ENCODE measurements at regions not wholly inside any gene's neighbourhood (a gene's known extent, or its start where the extent isn't known, plus 50 kb on each side); places are given as distances from the start of the nearest gene placed in this dataset.

DNA sequence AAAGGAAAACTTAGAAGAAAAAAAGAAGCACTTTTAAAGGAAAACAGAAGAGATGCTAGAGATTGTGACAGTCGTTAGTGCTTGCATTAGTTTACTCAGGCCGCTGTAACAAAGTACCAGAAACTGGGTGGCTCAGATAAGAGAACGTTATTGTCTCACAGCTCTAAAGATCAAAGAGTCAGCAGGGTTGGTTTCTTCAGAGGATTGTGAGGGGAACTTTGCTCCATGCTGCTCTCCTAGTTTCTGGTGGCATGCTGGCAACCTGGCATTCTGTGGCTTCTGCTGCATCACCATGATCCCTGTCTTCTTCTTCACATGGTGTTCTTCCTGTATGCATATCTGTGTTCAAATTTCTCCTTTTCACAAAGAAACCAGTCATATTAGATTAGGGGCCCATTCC is 119.4 kb upstream of the PLEKHA5 start:
- DNase-seq (ENCODE audit: low read depth), result no peak
- TF ChIP-seq, protein P1, sequence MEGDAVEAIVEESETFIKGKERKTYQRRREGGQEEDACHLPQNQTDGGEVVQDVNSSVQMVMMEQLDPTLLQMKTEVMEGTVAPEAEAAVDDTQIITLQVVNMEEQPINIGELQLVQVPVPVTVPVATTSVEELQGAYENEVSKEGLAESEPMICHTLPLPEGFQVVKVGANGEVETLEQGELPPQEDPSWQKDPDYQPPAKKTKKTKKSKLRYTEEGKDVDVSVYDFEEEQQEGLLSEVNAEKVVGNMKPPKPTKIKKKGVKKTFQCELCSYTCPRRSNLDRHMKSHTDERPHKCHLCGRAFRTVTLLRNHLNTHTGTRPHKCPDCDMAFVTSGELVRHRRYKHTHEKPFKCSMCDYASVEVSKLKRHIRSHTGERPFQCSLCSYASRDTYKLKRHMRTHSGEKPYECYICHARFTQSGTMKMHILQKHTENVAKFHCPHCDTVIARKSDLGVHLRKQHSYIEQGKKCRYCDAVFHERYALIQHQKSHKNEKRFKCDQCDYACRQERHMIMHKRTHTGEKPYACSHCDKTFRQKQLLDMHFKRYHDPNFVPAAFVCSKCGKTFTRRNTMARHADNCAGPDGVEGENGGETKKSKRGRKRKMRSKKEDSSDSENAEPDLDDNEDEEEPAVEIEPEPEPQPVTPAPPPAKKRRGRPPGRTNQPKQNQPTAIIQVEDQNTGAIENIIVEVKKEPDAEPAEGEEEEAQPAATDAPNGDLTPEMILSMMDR (conservative IDR thresholded peaks at IDR 0.05; ENCODE audit: control insufficient read depth, insufficient read depth, low read depth, low read length), result no peak
- H3K4me3 ChIP-seq (ENCODE audit: control insufficient read depth, low read depth, low read length), result no peak overlapping the region

DNA sequence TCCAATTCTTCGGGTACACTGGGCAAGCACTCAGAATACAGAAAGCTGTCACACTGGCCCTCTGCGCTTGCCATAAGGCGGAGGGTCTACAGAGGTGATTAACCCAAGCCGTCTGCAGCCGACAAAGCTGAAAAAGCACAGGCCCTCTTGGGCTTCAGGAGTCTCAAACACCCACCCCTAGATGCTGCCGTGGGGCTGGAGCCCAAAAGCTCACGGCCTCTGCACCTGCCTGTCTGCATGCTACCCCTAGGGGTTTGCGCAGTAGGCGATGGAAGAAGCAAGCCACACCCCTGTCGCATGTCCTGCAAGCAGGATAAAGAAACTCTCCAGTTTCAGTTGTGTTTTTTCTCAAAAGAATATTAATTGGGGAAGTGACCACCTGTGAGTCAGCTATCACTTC is 118.8 kb upstream of the PLEKHA5 start:
- no peak for DNase-seq (ENCODE audit: low read depth)
- TF ChIP-seq, protein P1 (conservative IDR thresholded peaks at IDR 0.05; ENCODE audit: control insufficient read depth, insufficient read depth, low read depth, low read length), result no peak

DNA sequence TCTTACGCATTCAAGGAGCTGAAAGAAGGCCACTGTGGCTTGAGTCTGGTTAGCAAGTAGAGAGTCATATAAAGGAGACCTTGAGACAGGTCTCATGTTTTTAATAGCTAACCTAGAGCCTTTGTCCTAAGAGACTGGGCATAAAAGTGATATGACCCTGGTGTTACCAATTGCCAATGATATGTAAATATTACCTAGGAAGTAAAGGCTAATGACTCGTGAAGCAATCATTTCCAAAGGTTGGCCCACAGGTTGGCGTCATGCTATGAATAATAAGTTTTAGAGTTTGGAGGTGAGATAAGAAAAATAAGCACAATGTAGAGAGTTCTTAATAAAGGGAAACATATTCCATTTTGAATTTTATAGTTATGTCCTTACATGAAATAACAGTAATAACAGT is 116.6 kb upstream of the PLEKHA5 start:
- no peak overlapping the region for H3K4me3 ChIP-seq (ENCODE audit: control insufficient read depth, low read depth, low read length)
- no peak for DNase-seq (ENCODE audit: low read depth)
- TF ChIP-seq, protein P1 (conservative IDR thresholded peaks at IDR 0.05; ENCODE audit: control insufficient read depth, insufficient read depth, low read depth, low read length), result no peak

More for the DNA sequence above, 118.8 kb upstream of the PLEKHA5 start:
- H3K4me3 ChIP-seq (ENCODE audit: control insufficient read depth, low read depth, low read length), result no peak overlapping the region

DNA sequence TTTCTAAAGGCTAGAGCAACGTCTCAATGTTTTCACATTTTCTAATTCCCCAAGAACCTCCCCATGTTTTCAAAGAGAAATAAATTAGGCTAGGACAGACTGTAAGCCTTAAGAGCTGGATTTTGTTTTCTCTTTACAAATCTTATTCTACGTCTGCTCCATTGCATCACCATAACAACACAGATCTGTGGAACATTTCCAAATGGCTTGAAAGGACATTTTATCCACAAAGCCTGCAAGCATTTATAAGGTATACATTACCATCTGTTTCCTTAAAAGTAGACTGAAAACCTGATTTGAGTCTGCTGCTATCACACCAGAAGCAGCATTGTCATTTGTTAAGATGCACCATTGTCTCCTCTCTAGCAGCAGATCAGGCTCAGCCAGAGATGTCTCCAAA is 115.3 kb upstream of the PLEKHA5 start:
- no peak overlapping the region for H3K4me3 ChIP-seq (ENCODE audit: control insufficient read depth, low read depth, low read length)
- TF ChIP-seq, protein P1 (conservative IDR thresholded peaks at IDR 0.05; ENCODE audit: control insufficient read depth, insufficient read depth, low read depth, low read length), result no peak
- DNase-seq (ENCODE audit: low read depth), result peak; percentile 48

DNA sequence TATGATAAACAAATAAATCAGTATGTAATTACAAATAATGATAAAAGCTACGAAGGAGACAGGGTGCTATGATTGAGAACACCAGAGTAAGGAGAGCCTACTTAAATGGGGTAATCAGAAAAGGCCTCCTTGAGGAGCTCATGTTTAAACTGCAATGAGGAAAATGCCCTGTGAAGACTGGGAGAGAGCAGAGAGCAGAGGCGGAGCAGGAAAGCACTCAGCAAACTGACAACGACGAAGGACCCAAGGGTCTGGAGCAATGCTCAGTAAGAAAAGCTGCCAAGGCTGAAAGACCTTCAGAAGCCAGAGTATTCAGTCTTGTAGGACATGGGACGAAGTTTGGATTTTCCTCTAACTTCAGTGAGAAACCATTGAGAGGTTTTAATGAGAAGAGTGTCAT is 114.2 kb upstream of the PLEKHA5 start:
- TF ChIP-seq, protein P1 (conservative IDR thresholded peaks at IDR 0.05; ENCODE audit: control insufficient read depth, insufficient read depth, low read depth, low read length), result no peak
- no peak for DNase-seq (ENCODE audit: low read depth)
- no peak overlapping the region for H3K4me3 ChIP-seq (ENCODE audit: control insufficient read depth, low read depth, low read length)

DNA sequence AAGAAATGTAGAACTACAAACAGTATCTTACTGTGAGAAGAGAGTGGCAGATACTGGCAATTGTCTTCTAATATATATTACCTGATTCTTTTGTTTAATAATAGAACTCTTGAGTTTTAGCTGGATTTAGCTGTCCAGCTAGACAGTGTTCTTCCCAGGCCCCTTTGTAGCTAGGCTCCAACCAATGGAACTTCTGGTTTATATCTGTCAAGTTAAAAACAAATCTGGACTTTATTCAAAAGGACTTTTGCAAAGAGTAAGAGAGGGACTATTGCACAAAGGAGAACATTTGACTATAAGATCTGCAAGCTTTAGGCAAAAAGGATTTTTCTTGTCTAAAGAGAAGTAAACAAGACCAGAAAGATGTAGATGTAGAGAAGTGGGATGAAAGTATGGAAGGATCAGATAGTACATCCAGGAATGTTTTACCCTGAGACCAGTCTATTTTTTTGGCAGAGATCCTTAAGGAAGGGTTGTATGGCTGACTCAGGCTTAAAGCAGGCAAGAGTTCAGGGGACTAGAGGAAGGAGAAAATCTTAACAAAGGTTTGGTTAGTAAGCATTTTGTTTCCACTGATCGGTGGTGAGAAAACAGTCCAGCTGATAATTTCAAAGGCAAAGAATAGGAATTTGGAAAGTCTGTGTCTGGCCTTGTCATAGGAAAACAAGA is 111.1 kb upstream of the PLEKHA5 start:
- no peak overlapping the region for H3K4me3 ChIP-seq (ENCODE audit: control insufficient read depth, low read depth, low read length)
- peak; percentile 83 for DNase-seq (ENCODE audit: low read depth)
- TF ChIP-seq, protein P1 (conservative IDR thresholded peaks at IDR 0.05; ENCODE audit: control insufficient read depth, insufficient read depth, low read depth, low read length), result no peak

DNA sequence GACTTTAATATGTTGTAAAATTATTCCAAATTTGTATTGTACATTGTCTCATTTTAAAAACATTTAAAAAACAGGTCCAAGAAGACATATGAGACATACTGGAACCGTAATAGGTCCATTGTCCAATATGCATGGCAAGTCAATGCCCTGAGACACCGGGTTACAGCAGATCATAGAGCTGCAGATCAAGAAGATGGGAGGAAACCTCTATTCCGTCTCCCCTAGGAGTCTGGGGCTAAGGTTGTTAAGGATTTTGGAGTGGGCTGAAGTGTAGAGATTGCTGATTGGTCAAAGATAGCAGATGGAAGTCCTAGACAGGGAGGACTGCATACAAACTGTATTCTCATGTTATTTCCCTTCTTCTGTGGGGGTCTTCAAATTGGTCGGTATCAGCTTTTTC is 108.3 kb upstream of the PLEKHA5 start:
- no peak overlapping the region for H3K4me3 ChIP-seq (ENCODE audit: control insufficient read depth, low read depth, low read length)
- TF ChIP-seq, protein P1 (conservative IDR thresholded peaks at IDR 0.05; ENCODE audit: control insufficient read depth, insufficient read depth, low read depth, low read length), result no peak
- no peak for DNase-seq (ENCODE audit: low read depth)

Measured in fibroblast of mammary gland (primary cell).